Dendritic cell treated with granulocyte-macrophage colony-stimulating factor and Interleukin-4, amounts not matched to agents 40 ng/mL and 50 ng/mL, for 4 days (primary cell): ENCODE measurements at regions not wholly inside any gene's neighbourhood (a gene's known extent, or its start where the extent isn't known, plus 50 kb on each side); places are given as distances from the start of the nearest gene placed in this dataset.
"Not testable (repeated sequence)": the region's sequence is repeated elsewhere in the genome, so short reads cannot be mapped to it uniquely, and the experiment has no call there.

ENCODE experiments used
- H3K27ac Mint-ChIP-seq: one replicate; pipeline ENCODE4 v1.8.0; 2022; ENCODE audit warnings: mild to moderate bottlenecking, mixed read lengths
- H3K27me3 Mint-ChIP-seq: one replicate; pipeline ENCODE4 v1.8.0; 2022; ENCODE audit warnings: mild to moderate bottlenecking, mixed read lengths
- H3K36me3 Mint-ChIP-seq: one replicate; pipeline ENCODE4 v1.8.0; 2022; ENCODE audit warnings: low read depth, mixed read lengths
- H3K4me1 Mint-ChIP-seq: one replicate; pipeline ENCODE4 v1.8.0; 2022; ENCODE audit warnings: low read depth, mixed read lengths
- H3K4me3 Mint-ChIP-seq: one replicate; pipeline ENCODE4 v1.8.0; 2022; ENCODE audit warnings: mild to moderate bottlenecking, moderate library complexity, mixed read lengths
- H3K9me3 Mint-ChIP-seq: one replicate; pipeline ENCODE4 v1.8.0; 2022; ENCODE audit warnings: mixed read lengths
- intact Hi-C: fragments of 100-400 bp; cut with micrococcal nuclease; formaldehyde crosslinking; loops from one replicate; pipeline ENCODE4 v1.15.0; 2022

GRCh38 chr13:79860791-79861190 lies 379.8 kb downstream of the NDFIP2 start:
- intact Hi-C loops = no loop called here
- H3K4me1 Mint-ChIP-seq = peaks cover 4% of the 10 kb centered on the region

GRCh38 chr13:79859756-79860155 lies 378.8 kb downstream of the NDFIP2 start:
- Mint-ChIP-seq H3K36me3 (no peaks in the 10 kb centered on the region), H3K27ac (no peak overlapping the region), H3K27me3 (no peaks in the 10 kb centered on the region), H3K4me3 (no peak overlapping the region), H3K4me1 (no peaks in the 10 kb centered on the region), H3K9me3 (no peaks in the 10 kb centered on the region)
- intact Hi-C loops = no loop called here

More at GRCh38 chr13:79860791-79861190, 379.8 kb downstream of the NDFIP2 start:
- no peak overlapping the region for H3K4me3 Mint-ChIP-seq
- H3K27ac Mint-ChIP-seq = no peak overlapping the region
- peaks cover 6% of the 10 kb centered on the region for H3K9me3 Mint-ChIP-seq
- H3K27me3 Mint-ChIP-seq = no peaks in the 10 kb centered on the region
- H3K36me3 Mint-ChIP-seq = no peaks in the 10 kb centered on the region

- no peak overlapping the region for H3K27ac Mint-ChIP-seq
- no peaks in the 10 kb centered on the region for H3K27me3 Mint-ChIP-seq
- no peak overlapping the region for H3K4me3 Mint-ChIP-seq
- H3K4me1 Mint-ChIP-seq = no peaks in the 10 kb centered on the region
- intact Hi-C loops = no loop called here
- H3K36me3 Mint-ChIP-seq = no peaks in the 10 kb centered on the region
- H3K9me3 Mint-ChIP-seq = no peaks in the 10 kb centered on the region
Observed at GRCh38 chr13:79853251-79853650, 372.3 kb downstream of the NDFIP2 start.

GRCh38 chr13:79851318-79851717 lies 370.4 kb downstream of the NDFIP2 start:
- no peak overlapping the region for H3K27ac Mint-ChIP-seq
- H3K36me3 Mint-ChIP-seq = no peaks in the 10 kb centered on the region
- H3K4me1 Mint-ChIP-seq = no peaks in the 10 kb centered on the region
- H3K4me3 Mint-ChIP-seq = no peak overlapping the region
- no peaks in the 10 kb centered on the region for H3K9me3 Mint-ChIP-seq
- H3K27me3 Mint-ChIP-seq = no peaks in the 10 kb centered on the region
- intact Hi-C loops = no loop called here

DNA sequence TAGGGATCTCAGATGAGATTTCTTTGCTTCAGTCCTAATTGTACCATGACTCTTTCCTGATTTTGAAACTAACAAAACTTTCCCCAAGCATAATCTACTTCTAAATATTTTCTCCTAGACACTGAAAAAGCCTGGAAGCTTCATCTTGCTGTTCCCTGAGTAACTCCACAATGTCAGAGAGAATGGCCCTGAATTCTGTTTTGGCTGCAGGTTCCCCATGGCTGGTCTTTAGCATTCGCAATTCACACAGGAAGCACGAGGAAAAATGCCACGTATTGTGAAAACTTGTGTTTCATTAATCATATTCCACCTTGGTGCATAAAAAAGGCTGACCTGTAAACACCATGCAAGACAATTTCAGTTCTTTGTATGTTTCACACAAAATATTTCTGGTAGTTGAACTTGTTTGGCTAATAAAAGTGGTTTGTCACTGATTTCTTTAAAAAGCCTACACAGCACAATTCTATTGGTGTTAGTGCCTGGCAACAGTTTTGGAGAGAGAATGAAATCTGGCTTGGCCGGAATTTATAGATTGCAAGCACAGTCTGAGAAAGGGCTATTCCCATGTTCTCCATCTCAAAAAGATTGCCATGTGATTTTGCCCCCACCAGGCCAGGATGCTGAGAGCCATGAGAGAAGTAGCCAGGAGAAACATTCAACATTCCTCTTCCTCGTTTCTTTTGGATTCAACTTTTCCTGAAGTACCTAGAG lies 367.1 kb downstream of the NDFIP2 start:
- Mint-ChIP-seq H3K27me3 (no peaks in the 10 kb centered on the region), H3K9me3 (no peaks in the 10 kb centered on the region), H3K27ac (no peak overlapping the region), H3K36me3 (no peaks in the 10 kb centered on the region), H3K4me1 (no peaks in the 10 kb centered on the region), H3K4me3 (no peak overlapping the region)
- intact Hi-C loops = no loop called here

- intact Hi-C loops = no loop called here
- Mint-ChIP-seq H3K4me1 (no peaks in the 10 kb centered on the region), H3K4me3 (no peak overlapping the region), H3K27ac (no peak overlapping the region), H3K27me3 (no peaks in the 10 kb centered on the region), H3K36me3 (no peaks in the 10 kb centered on the region), H3K9me3 (no peaks in the 10 kb centered on the region)
Observed at GRCh38 chr13:79846386-79846785, 365.4 kb downstream of the NDFIP2 start.

DNA sequence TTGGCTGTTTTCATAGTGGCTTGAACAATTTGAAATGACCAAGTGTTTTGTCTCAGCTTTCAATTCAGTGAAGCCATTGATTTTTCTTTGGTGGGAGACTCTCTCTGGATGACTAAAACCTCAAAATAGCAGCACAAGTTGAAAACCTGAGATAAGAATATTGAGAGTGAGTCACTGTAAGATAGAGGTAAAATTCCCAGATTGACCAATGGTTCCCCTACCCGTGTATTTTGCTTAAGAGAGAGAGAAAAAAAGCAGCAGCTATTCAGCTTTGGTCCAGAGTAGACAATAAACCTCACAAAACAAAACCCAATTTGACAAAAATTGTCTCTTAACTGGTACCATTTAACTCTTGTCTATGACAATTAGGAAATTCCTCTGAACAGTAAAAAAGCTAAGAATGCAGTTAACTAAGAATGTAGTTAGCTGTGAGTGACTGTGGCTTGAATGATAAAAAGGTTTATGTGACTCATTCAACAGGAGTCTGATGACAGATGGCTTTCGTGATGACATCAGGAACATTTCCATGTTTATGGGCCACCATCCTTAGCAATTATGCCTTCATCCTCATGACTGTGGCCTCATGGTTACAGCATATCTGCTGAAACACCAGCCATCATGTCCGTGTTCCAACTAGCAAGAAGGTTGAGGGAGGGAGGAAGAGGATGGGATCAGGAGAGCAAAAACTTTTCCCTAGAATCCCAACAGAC lies 356.9 kb downstream of the NDFIP2 start:
- intact Hi-C loops = no loop called here
- H3K27me3 Mint-ChIP-seq = no peaks in the 10 kb centered on the region
- no peaks in the 10 kb centered on the region for H3K36me3 Mint-ChIP-seq
- H3K4me1 Mint-ChIP-seq = no peaks in the 10 kb centered on the region
- H3K4me3 Mint-ChIP-seq = no peak overlapping the region
- no peak overlapping the region for H3K27ac Mint-ChIP-seq
- H3K9me3 Mint-ChIP-seq = peaks cover 12% of the 10 kb centered on the region

- H3K36me3 Mint-ChIP-seq, H3K4me3 Mint-ChIP-seq, H3K4me1 Mint-ChIP-seq, intact Hi-C loops, H3K27ac Mint-ChIP-seq, H3K27me3 Mint-ChIP-seq: not testable (repeated sequence)
- peaks cover 12% of the 10 kb centered on the region for H3K9me3 Mint-ChIP-seq
Observed at GRCh38 chr13:79836121-79836520, 355.2 kb downstream of the NDFIP2 start.

GRCh38 chr13:79834876-79835275 lies 353.9 kb downstream of the NDFIP2 start:
- no peak overlapping the region for H3K4me3 Mint-ChIP-seq
- no peak overlapping the region for H3K27ac Mint-ChIP-seq
- intact Hi-C loops = no loop called here
- peaks cover 12% of the 10 kb centered on the region for H3K9me3 Mint-ChIP-seq
- no peaks in the 10 kb centered on the region for H3K27me3 Mint-ChIP-seq
- no peaks in the 10 kb centered on the region for H3K4me1 Mint-ChIP-seq
- H3K36me3 Mint-ChIP-seq = no peaks in the 10 kb centered on the region

DNA sequence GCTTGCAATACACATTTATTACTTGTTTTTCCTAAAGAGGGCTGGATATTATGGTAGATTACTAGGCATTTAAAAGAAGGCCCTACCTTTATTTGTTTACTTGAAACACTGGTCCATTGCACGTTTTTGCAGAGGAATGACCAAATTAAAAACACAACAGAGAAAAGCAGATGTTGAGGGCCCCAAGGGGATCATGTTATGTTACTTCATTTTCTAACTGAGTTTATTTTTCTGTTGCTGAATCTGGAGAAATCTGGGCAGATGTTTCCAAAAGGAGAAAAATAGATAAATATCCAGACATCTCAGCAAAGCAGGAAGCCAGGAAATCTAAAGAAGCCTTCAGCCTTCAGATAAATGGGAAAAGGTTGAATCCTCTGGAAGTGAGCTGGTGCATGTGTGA lies 353.0 kb downstream of the NDFIP2 start:
- Mint-ChIP-seq H3K9me3 (peaks cover 4% of the 10 kb centered on the region), H3K27me3 (no peaks in the 10 kb centered on the region), H3K27ac (no peak overlapping the region), H3K36me3 (no peaks in the 10 kb centered on the region), H3K4me3 (no peak overlapping the region), H3K4me1 (no peaks in the 10 kb centered on the region)
- intact Hi-C loops = no loop called here

- no peak overlapping the region for H3K4me3 Mint-ChIP-seq
- H3K27ac Mint-ChIP-seq = no peak overlapping the region
- H3K27me3 Mint-ChIP-seq = no peaks in the 10 kb centered on the region
- H3K36me3 Mint-ChIP-seq = no peaks in the 10 kb centered on the region
- H3K4me1 Mint-ChIP-seq = no peaks in the 10 kb centered on the region
- intact Hi-C loops = no loop called here
- no peaks in the 10 kb centered on the region for H3K9me3 Mint-ChIP-seq
Observed at GRCh38 chr13:79831556-79831955, 350.6 kb downstream of the NDFIP2 start.

GRCh38 chr13:79830945-79831344 lies 350.0 kb downstream of the NDFIP2 start:
- H3K9me3 Mint-ChIP-seq = no peaks in the 10 kb centered on the region
- no peaks in the 10 kb centered on the region for H3K27me3 Mint-ChIP-seq
- H3K36me3 Mint-ChIP-seq = no peaks in the 10 kb centered on the region
- no peak overlapping the region for H3K4me3 Mint-ChIP-seq
- H3K27ac Mint-ChIP-seq = no peak overlapping the region
- intact Hi-C loops = no loop called here
- no peaks in the 10 kb centered on the region for H3K4me1 Mint-ChIP-seq

DNA sequence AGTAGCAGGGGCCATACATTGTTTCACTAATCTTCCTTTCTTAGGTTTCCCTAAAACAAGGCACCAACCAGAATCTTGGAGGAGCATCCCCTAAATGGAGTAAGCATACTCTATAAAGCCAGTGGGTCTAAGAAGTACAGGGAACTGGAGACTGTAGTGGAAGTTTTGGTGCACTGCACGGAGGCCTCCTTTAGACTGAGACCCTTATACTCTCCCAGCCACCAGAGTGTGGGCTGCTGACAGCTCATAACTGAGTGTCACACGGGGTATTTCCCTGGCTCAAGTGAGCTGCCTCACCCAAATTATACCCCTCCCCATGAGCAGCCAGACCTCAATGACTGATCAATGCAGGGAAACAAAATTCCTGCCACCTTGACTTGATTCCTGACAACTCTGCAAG lies 349.5 kb downstream of the NDFIP2 start:
- Mint-ChIP-seq H3K27me3 (no peaks in the 10 kb centered on the region), H3K4me1 (no peaks in the 10 kb centered on the region), H3K36me3 (no peaks in the 10 kb centered on the region), H3K9me3 (no peaks in the 10 kb centered on the region), H3K4me3 (no peak overlapping the region), H3K27ac (no peak overlapping the region)
- intact Hi-C loops = no loop called here

DNA sequence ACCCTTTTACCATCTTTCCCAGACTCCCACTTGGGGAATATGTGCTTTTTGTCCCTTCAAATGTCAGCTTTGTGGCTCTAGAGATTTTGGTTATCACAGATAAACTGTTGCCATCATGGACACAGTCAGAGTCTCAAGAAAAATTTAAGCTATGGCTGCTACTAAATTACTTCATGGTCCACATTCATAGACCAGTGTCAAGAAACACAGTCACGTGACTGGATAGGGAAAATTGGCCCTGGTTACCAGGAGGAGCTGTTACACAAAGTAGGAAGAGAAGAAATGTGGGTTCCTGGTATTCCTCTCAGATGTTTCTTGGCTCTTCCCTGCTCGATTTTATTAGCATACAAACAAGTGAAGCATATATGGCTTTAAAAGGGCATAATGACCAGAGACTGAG lies 348.9 kb downstream of the NDFIP2 start:
- H3K4me3 Mint-ChIP-seq = no peak overlapping the region
- H3K27me3 Mint-ChIP-seq = no peaks in the 10 kb centered on the region
- H3K27ac Mint-ChIP-seq = no peak overlapping the region
- H3K4me1 Mint-ChIP-seq = no peaks in the 10 kb centered on the region
- no peaks in the 10 kb centered on the region for H3K36me3 Mint-ChIP-seq
- no peaks in the 10 kb centered on the region for H3K9me3 Mint-ChIP-seq
- intact Hi-C loops = no loop called here

GRCh38 chr13:79825959-79826358 lies 345.0 kb downstream of the NDFIP2 start:
- no peaks in the 10 kb centered on the region for H3K4me1 Mint-ChIP-seq
- no peak overlapping the region for H3K27ac Mint-ChIP-seq
- intact Hi-C loops = no loop called here
- H3K9me3 Mint-ChIP-seq = no peaks in the 10 kb centered on the region
- H3K36me3 Mint-ChIP-seq = no peaks in the 10 kb centered on the region
- no peak overlapping the region for H3K4me3 Mint-ChIP-seq
- no peaks in the 10 kb centered on the region for H3K27me3 Mint-ChIP-seq
